Loucy (cell line): ENCODE measurements at regions not wholly inside any gene's neighbourhood (a gene's known extent, or its start where the extent isn't known, plus 50 kb on each side); places are given as distances from the start of the nearest gene placed in this dataset.

Experiments used
- CTCF ChIP-seq: fragments of 200-600 bp; sonication (generic); conservative IDR thresholded peaks from 2 replicates; pipeline ENCODE4 v1.5.1; 2014; ENCODE audit warnings: mild to moderate bottlenecking, antibody characterized with exemption, low read length
- EZH2phosphoT487 ChIP-seq: fragments of 200-600 bp; IDR thresholded peaks from 2 replicates; pipeline ENCODE4 v1.6.1; 2018; ENCODE audit warnings: antibody characterized with exemption, mild to moderate bottlenecking, moderate library complexity, borderline replicate concordance

GRCh38 chr22:26777156-26777801 is 119.9 kb downstream of the MIAT start:
- TF ChIP-seq CTCF (no peak), EZH2phosphoT487 (no peak)
